NCI-H2029 treated with DMSO at 0.1 percent for 48 hours (cell line): ENCODE measurements at regions not wholly inside any gene's neighbourhood (a gene's known extent, or its start where the extent isn't known, plus 50 kb on each side); places are given as distances from the start of the nearest gene placed in this dataset.

Experiments used
- DNase-seq: peaks from one replicate; lab custom pipeline; 2025; lab: John Stamatoyannopoulos, UW

GRCh38 chr5:23579566-23579965, 72.2 kb downstream of the PRDM9 start:
- DNase-seq = no peak

GRCh38 chr5:23583081-23583480, 75.7 kb downstream of the PRDM9 start:
- DNase-seq = no peak

GRCh38 chr5:23588841-23589326, 81.5 kb downstream of the PRDM9 start:
- no peak for DNase-seq

- DNase-seq = no peak
Measured at GRCh38 chr5:23591250-23591649, 83.8 kb downstream of the PRDM9 start.

GRCh38 chr5:23606927-23607326, 99.5 kb downstream of the PRDM9 start:
- DNase-seq = no peak

GRCh38 chr5:23612701-23613100, 105.3 kb downstream of the PRDM9 start:
- no peak for DNase-seq

- DNase-seq = no peak
Measured at GRCh38 chr5:23613566-23613965, 106.2 kb downstream of the PRDM9 start.

- no peak for DNase-seq
Measured at GRCh38 chr5:23614422-23614821, 107.0 kb downstream of the PRDM9 start.

GRCh38 chr5:23626961-23627360, 119.6 kb downstream of the PRDM9 start:
- DNase-seq = no peak

GRCh38 chr5:23627976-23628375, 120.6 kb downstream of the PRDM9 start:
- no peak for DNase-seq

- DNase-seq = no peak
Measured at GRCh38 chr5:23629396-23629795, 122.0 kb downstream of the PRDM9 start.

- no peak for DNase-seq
Measured at GRCh38 chr5:23631302-23632045, 124.1 kb downstream of the PRDM9 start.

GRCh38 chr5:23635938-23636337, 128.5 kb downstream of the PRDM9 start:
- DNase-seq = no peak

GRCh38 chr5:23639326-23639725, 131.9 kb downstream of the PRDM9 start:
- DNase-seq = no peak

- no peak for DNase-seq
Measured at GRCh38 chr5:23648656-23649055, 141.2 kb downstream of the PRDM9 start.

GRCh38 chr5:23649594-23649993, 142.2 kb downstream of the PRDM9 start:
- DNase-seq = no peak

GRCh38 chr5:23655674-23656073, 148.3 kb downstream of the PRDM9 start:
- no peak for DNase-seq

GRCh38 chr5:23675456-23675855, 168.0 kb downstream of the PRDM9 start:
- DNase-seq = no peak

- DNase-seq = no peak
Measured at GRCh38 chr5:23677996-23678395, 170.6 kb downstream of the PRDM9 start.

GRCh38 chr5:23684103-23684502, 176.7 kb downstream of the PRDM9 start:
- DNase-seq = no peak

GRCh38 chr5:23703940-23704855, 196.8 kb downstream of the PRDM9 start:
- no peak for DNase-seq

GRCh38 chr5:23717486-23717885, 210.1 kb downstream of the PRDM9 start:
- DNase-seq = no peak

- no peak for DNase-seq
Measured at GRCh38 chr5:23718564-23718963, 211.2 kb downstream of the PRDM9 start.
